NT2/D1 (cell line): ENCODE measurements at regions not wholly inside any gene's neighbourhood (a gene's known extent, or its start where the extent isn't known, plus 50 kb on each side); places are given as distances from the start of the nearest gene placed in this dataset.

Experiments
- SUZ12 ChIP-seq: IDR thresholded peaks from 2 replicates; pipeline ENCODE4 v1.6.1; 2011; ENCODE audit not compliant: insufficient read length, insufficient read depth; ENCODE audit errors: extremely low read depth
- YY1 ChIP-seq: IDR thresholded peaks from 2 replicates; pipeline ENCODE4 v1.6.1; 2011; ENCODE audit not compliant: insufficient read length, insufficient read depth
- ZNF274 ChIP-seq: IDR thresholded peaks from 2 replicates; pipeline ENCODE4 v1.6.1; 2011; ENCODE audit warnings: mild to moderate bottlenecking, low read depth, low read length

GRCh38 chr1:25064465-25065240 is 134.6 kb upstream of the RUNX3 start:
- TF ChIP-seq ZNF274: no peak
- no peak for TF ChIP-seq YY1
- no peak for TF ChIP-seq SUZ12
